SK-N-SH (cell line): ENCODE measurements at regions not wholly inside any gene's neighbourhood (a gene's known extent, or its start where the extent isn't known, plus 50 kb on each side); places are given as distances from the start of the nearest gene placed in this dataset.

ENCODE experiments used
- CHD2 ChIP-seq: fragments of 150-350 bp; IDR thresholded peaks from 2 replicates; pipeline ENCODE4 v1.6.1; 2018; ENCODE audit warnings: low read length; ENCODE audit not compliant: partially characterized antibody
- CTCF ChIP-seq: fragments of 200-600 bp; sonication (generic); IDR thresholded peaks from 2 replicates; pipeline ENCODE4 v1.6.1; 2017; ENCODE audit warnings: antibody characterized with exemption, mild to moderate bottlenecking, moderate library complexity
- EP300 ChIP-seq, 2 experiments: IDR thresholded peaks; 2 replicates each; pipeline versions ENCODE4 v1.4.0 to v1.6.1; 2012; ENCODE audit warnings: borderline replicate concordance in 1 of 2, low read depth in 1 of 2, low read length in 1 of 2
- EZH2phosphoT487 ChIP-seq: fragments of 200-600 bp; sonication (generic); IDR thresholded peaks from 2 replicates; pipeline ENCODE4 v1.6.1; 2017; ENCODE audit warnings: low read depth, mixed run types, mild to moderate bottlenecking, antibody characterized with exemption, moderate library complexity, borderline replicate concordance
- PBX3 ChIP-seq: IDR thresholded peaks from 2 replicates; pipeline ENCODE4; 2012
- RCOR1 ChIP-seq: fragments of 150-350 bp; IDR thresholded peaks from 2 replicates; pipeline ENCODE4 v1.6.1; 2017; ENCODE audit warnings: antibody characterized with exemption, low read length
- TAF1 ChIP-seq: IDR thresholded peaks from 2 replicates; pipeline ENCODE4 v1.6.1; 2012; ENCODE audit warnings: low read depth, mild to moderate bottlenecking, low read length, moderate library complexity, borderline replicate concordance
- YY1 ChIP-seq: IDR thresholded peaks from 2 replicates; pipeline ENCODE4 v1.4.0; 2012; ENCODE audit warnings: low read depth, mild to moderate bottlenecking
- TF ChIP-seq, protein P1 (sequence below): IDR thresholded peaks from 2 replicates; pipeline ENCODE4 v1.4.0; 2012; ENCODE audit warnings: low read depth, borderline replicate concordance

DNA sequence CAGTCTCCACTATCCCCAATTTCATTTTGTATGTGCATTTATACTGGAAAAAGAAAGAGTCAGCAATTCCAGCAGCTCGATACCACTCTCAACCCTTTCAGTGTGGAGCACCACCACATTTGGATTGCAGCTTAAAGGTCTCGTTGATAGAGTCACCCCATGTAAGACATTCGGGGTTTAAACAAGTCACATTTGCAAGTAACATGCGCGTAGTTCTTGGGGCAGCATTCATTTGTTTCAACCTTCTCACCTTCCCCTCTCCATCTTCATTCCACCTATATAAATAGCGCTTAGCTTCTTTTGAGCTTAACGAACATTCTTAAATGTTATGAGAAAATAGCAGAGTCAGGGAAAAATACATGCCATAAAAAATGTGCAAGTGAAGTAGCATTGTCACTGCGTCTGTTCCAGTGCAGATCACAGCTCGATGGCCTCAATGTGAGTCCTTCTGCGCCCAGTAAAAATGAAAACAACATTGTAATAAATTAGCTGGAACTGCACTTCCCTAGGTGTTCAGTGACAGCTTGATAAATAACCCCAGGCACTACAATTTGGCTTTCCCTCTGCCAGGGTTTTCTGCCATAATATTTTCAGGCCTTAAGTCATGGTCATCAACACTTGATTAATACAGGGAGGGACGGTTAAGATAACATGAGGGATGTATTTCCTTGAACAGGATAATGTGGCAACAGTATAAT, 737.8 kb upstream of the NRSN1 start:
- TF ChIP-seq, protein P1, sequence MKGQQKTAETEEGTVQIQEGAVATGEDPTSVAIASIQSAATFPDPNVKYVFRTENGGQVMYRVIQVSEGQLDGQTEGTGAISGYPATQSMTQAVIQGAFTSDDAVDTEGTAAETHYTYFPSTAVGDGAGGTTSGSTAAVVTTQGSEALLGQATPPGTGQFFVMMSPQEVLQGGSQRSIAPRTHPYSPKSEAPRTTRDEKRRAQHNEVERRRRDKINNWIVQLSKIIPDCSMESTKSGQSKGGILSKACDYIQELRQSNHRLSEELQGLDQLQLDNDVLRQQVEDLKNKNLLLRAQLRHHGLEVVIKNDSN = no peak
- no peak for TF ChIP-seq TAF1
- TF ChIP-seq RCOR1 = no peak
- TF ChIP-seq CHD2 = no peak
- TF ChIP-seq EP300 (IDR thresholded peaks at IDR 0.05; ENCODE audit: borderline replicate concordance in 1 of 2, low read depth in 1 of 2, low read length in 1 of 2) = no peak
- TF ChIP-seq YY1 = no peak
- TF ChIP-seq EZH2phosphoT487 = no peak
- no peak for TF ChIP-seq CTCF
- no peak for TF ChIP-seq PBX3
